ENCODE measurements at regions not wholly inside any gene's neighbourhood (a gene's known extent, or its start where the extent isn't known, plus 50 kb on each side); places are given as distances from the start of the nearest gene placed in this dataset.

GRCh38 chr5:117551236-117551635, 976.6 kb upstream of the SEMA6A start:
- Histone ChIP-seq H2AK5ac (ENCODE audit: insufficient read length, low read length) (no peak overlapping the region), H3K18ac (ENCODE audit: insufficient read length, low read depth, low read length) (no peak overlapping the region), H2BK5ac (ENCODE audit: insufficient read length, low read length) (no peak overlapping the region), H2BK15ac (ENCODE audit: low read depth, low read length) (no peak overlapping the region), H3T11ph (ENCODE audit: low read length) (no peak overlapping the region), H3K4me1 (ENCODE audit: insufficient read depth, low read length) (no peaks in the 10 kb centered on the region), H4K20me1 (ENCODE audit: control insufficient read depth, insufficient read depth, insufficient read length) (no peaks in the 10 kb centered on the region), H2BK120ac (ENCODE audit: low read depth, low read length, poor library complexity, severe bottlenecking) (no peak overlapping the region), H3K14ac (ENCODE audit: insufficient read depth, low read length) (no peak overlapping the region), H3K23me2 (ENCODE audit: insufficient read length, low read depth, low read length, poor library complexity, severe bottlenecking) (no peaks in the 10 kb centered on the region), H2BK20ac (ENCODE audit: low read depth, low read length, poor library complexity, severe bottlenecking) (no peak overlapping the region), H3K9ac (ENCODE audit: extremely low read depth, insufficient read length, low read length) (no peak overlapping the region), H3K27me3 (ENCODE audit: insufficient read depth, low read length) (no peaks in the 10 kb centered on the region), H3K79me1 (ENCODE audit: insufficient read depth, low read depth, low read length, poor library complexity, severe bottlenecking) (no peaks in the 10 kb centered on the region), H3K9me3 (ENCODE audit: control insufficient read depth, low read depth, low read length) (no peaks in the 10 kb centered on the region), H3K56ac (ENCODE audit: insufficient read length, low read depth, low read length) (no peak overlapping the region), H2AFZ (ENCODE audit: low read length) (no peak overlapping the region), H4K5ac (ENCODE audit: insufficient read length, low read depth, low read length) (no peak overlapping the region), H2BK12ac (ENCODE audit: insufficient read length, low read depth, low read length) (no peak overlapping the region), H4K91ac (ENCODE audit: insufficient read length, low read depth, low read length) (no peak overlapping the region), H3K4ac (ENCODE audit: low read depth, low read length) (no peak overlapping the region), H3K23ac (ENCODE audit: insufficient read length, low read depth, low read length) (no peak overlapping the region), H4K8ac (replicated peaks; ENCODE audit: insufficient read length, low read depth, low read length) (no peak overlapping the region), H3K4me2 (ENCODE audit: insufficient read depth, insufficient read length, low read length) (no peak overlapping the region), H3K27ac (ENCODE audit: insufficient read length, low read depth, low read length) (no peak overlapping the region), H3K79me2 (ENCODE audit: insufficient read depth, low read length) (no peaks in the 10 kb centered on the region)
- Mint-ChIP-seq H3K36me3 (ENCODE audit: insufficient read depth in 1 of 3, low read depth in 3 of 3) (no peaks in the 10 kb centered on the region), H3K9me3 (no peaks in the 10 kb centered on the region), H3K27ac (no peak overlapping the region), H3K4me1 (no peaks in the 10 kb centered on the region), H3K27me3 (ENCODE audit: low read depth) (no peaks in the 10 kb centered on the region), H3K4me3 (no peak overlapping the region)
- TF ChIP-seq CTCF (conservative IDR thresholded peaks at IDR 0.05), result no peak
- WGBS (ENCODE audit: extremely low coverage, insufficient read length, low lambda C conversion rate), result no CpG with 5 or more reads among the region's 2 CpGs
- no peak for DNase-seq
